Sciatic nerve (tissue), 2 donors: ENCODE measurements at regions not wholly inside any gene's neighbourhood (a gene's known extent, or its start where the extent isn't known, plus 50 kb on each side); places are given as distances from the start of the nearest gene placed in this dataset.

Experiments used
- ATAC-seq: fragments of 200-7000 bp; cut with Tn5 transposase; one replicate; pipeline ENCODE4 v1.9.1; 2020; ENCODE audit warnings: mild to moderate bottlenecking, moderate library complexity
- DNase-seq: peaks from one replicate; pipeline ENCODE4 v3.0.0-alpha.2; 2020; ENCODE audit warnings: low spot score
- intact Hi-C: fragments of 100-400 bp; cut with DNase I; formaldehyde crosslinking; loops from one replicate; pipeline ENCODE4 v1.14.2; 2022
- donor health status: DM: no; HTN: no; CAD: no.
- donor health status: DM: no; HTN: no; CAD: no.

GRCh38 chr10:28777911-28778310, 100.6 kb downstream of the BAMBI start:
- no peak for ATAC-seq
- intact Hi-C loops, result no loop called here
- no peak for DNase-seq

GRCh38 chr10:28778524-28778923, 101.2 kb downstream of the BAMBI start:
- DNase-seq, result no peak
- intact Hi-C loops, result no loop called here
- ATAC-seq, result no peak

GRCh38 chr10:28781296-28781695, 104.0 kb downstream of the BAMBI start:
- intact Hi-C loops, result no loop called here
- ATAC-seq, result no peak
- no peak for DNase-seq

GRCh38 chr10:28783087-28783486, 105.8 kb downstream of the BAMBI start:
- DNase-seq (no peak), ATAC-seq (no peak)
- intact Hi-C loops, result no loop called here

GRCh38 chr10:28785018-28785417, 107.7 kb downstream of the BAMBI start:
- intact Hi-C loops, result no loop called here
- DNase-seq, result no peak
- ATAC-seq, result no peak

GRCh38 chr10:28788252-28788651, 110.9 kb downstream of the BAMBI start:
- ATAC-seq (no peak), DNase-seq (no peak)
- intact Hi-C loops, result no loop called here

GRCh38 chr10:28788762-28789161, 111.4 kb downstream of the BAMBI start:
- DNase-seq (no peak), ATAC-seq (peak; percentile 91)
- intact Hi-C loops, result no loop called here

- intact Hi-C loops, result loop anchor here (5.0 kb wide), 1 partner anchor 1342 kb away; no protein-coding TSS in a partner anchor
- ATAC-seq (no peak), DNase-seq (no peak)
Measured at GRCh38 chr10:28790146-28790545, 112.8 kb downstream of the BAMBI start.

- intact Hi-C loops, result loop anchor here (5.0 kb wide), 1 partner anchor 1339 kb away; no protein-coding TSS in a partner anchor
- ATAC-seq, result no peak
- DNase-seq, result no peak
Measured at GRCh38 chr10:28793482-28793881, 116.2 kb downstream of the BAMBI start.

- DNase-seq, result no peak
- intact Hi-C loops, result loop anchor here (5.0 kb wide), 1 partner anchor 1337 kb away; no protein-coding TSS in a partner anchor
- no peak for ATAC-seq
Measured at GRCh38 chr10:28794986-28795385, 117.7 kb downstream of the BAMBI start.

- ATAC-seq, result peak; percentile 62
- DNase-seq, result peak; percentile 62
- intact Hi-C loops, result no loop called here
Measured at GRCh38 chr10:28796606-28797512, 119.5 kb downstream of the BAMBI start.

GRCh38 chr10:28797904-28798371, 120.6 kb downstream of the BAMBI start:
- intact Hi-C loops, result no loop called here
- peak; percentile 44 for ATAC-seq

GRCh38 chr10:28798428-28798955, 121.2 kb downstream of the BAMBI start:
- ATAC-seq, result no peak
- DNase-seq, result no peak
- intact Hi-C loops, result no loop called here

More at GRCh38 chr10:28797904-28798371, 120.6 kb downstream of the BAMBI start:
- no peak for DNase-seq

- intact Hi-C loops, result no loop called here
Measured at GRCh38 chr10:28798964-28799363, 121.6 kb downstream of the BAMBI start.

GRCh38 chr10:28800144-28800543, 122.8 kb downstream of the BAMBI start:
- intact Hi-C loops, result no loop called here
- DNase-seq (no peak), ATAC-seq (no peak)

More at GRCh38 chr10:28798964-28799363, 121.6 kb downstream of the BAMBI start:
- DNase-seq (no peak), ATAC-seq (no peak)

GRCh38 chr10:28801247-28801646, 123.9 kb downstream of the BAMBI start:
- intact Hi-C loops, result no loop called here
- DNase-seq (no peak), ATAC-seq (no peak)

GRCh38 chr10:28801869-28802268, 124.5 kb downstream of the BAMBI start:
- no peak for ATAC-seq
- DNase-seq, result no peak
- intact Hi-C loops, result no loop called here

- no peak for DNase-seq
- intact Hi-C loops, result no loop called here
- no peak for ATAC-seq
Measured at GRCh38 chr10:28805390-28805789, 128.1 kb downstream of the BAMBI start.

- ATAC-seq, result peak; percentile 50
- intact Hi-C loops, result no loop called here
Measured at GRCh38 chr10:28806488-28806941, 129.2 kb downstream of the BAMBI start.

More at GRCh38 chr10:28806488-28806941, 129.2 kb downstream of the BAMBI start:
- no peak for DNase-seq
